Erythroblast (primary cell): ENCODE measurements at regions not wholly inside any gene's neighbourhood (a gene's known extent, or its start where the extent isn't known, plus 50 kb on each side); places are given as distances from the start of the nearest gene placed in this dataset.

Experiments used
- DNase-seq, 2 experiments: peaks; one replicate each; lab custom pipeline; 2025; lab: John Stamatoyannopoulos, UW
- GATA1 ChIP-seq: IDR thresholded peaks from 2 replicates; pipeline ENCODE4 v1.6.1; 2011; ENCODE audit warnings: low read depth, mild to moderate bottlenecking, control low read depth, low read length, moderate library complexity
- POLR2A ChIP-seq: IDR thresholded peaks from 2 replicates; pipeline ENCODE4 v1.6.1; 2011; ENCODE audit warnings: mild to moderate bottlenecking, low read length

DNA sequence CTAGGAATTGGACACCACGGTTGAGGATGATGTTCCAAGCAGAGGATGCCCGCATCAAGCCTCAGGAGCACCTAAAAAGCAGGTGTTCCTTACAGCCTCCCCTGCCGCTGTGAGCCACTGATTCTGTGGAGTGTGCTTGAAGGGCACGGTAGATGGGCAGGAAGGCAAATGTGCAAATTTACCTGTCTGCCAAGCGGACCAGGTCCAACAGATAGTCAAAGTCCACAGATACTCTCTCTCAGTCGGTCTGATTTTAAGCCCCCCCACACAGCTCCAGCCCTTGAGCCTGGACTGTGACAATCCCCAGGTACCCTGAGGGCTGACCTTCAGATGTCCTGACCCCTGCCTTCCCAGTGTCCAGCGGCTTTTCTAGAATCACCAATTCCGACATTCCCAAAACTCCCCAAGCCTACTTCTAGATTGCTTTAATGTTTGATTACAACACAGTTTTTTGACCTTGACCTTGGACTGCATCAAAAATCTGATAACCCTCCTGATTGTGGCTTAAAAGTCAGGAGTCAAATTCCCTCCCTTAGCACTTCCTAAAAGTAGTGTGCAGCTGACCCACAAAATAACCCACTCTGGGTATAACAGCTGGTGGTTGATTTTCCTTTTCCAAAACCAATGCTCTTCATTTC lies 208.8 kb upstream of the NCKAP5 start:
- DNase-seq: no peak

DNA sequence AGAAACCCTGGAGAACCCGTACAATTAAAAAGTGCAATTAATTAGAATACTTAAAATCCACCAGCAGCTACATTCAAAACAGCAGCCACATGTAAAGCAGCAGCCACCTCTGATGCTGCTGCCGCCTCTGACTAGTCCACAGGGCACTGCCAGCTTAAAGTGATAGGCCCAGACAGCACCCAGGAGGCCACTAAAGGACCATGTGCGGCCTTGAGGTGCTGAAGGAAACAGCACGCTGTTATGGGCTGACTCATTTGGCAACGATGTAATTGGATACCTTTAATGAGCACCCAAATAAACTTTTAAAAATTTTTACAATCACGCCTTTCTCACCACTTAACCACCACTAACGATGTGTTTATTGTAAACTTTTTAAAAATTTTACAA lies 209.3 kb upstream of the NCKAP5 start:
- no peak for DNase-seq
- TF ChIP-seq POLR2A (no peak), GATA1 (no peak)

More for the DNA sequence above, 208.8 kb upstream of the NCKAP5 start:
- TF ChIP-seq POLR2A (no peak), GATA1 (no peak)

DNA sequence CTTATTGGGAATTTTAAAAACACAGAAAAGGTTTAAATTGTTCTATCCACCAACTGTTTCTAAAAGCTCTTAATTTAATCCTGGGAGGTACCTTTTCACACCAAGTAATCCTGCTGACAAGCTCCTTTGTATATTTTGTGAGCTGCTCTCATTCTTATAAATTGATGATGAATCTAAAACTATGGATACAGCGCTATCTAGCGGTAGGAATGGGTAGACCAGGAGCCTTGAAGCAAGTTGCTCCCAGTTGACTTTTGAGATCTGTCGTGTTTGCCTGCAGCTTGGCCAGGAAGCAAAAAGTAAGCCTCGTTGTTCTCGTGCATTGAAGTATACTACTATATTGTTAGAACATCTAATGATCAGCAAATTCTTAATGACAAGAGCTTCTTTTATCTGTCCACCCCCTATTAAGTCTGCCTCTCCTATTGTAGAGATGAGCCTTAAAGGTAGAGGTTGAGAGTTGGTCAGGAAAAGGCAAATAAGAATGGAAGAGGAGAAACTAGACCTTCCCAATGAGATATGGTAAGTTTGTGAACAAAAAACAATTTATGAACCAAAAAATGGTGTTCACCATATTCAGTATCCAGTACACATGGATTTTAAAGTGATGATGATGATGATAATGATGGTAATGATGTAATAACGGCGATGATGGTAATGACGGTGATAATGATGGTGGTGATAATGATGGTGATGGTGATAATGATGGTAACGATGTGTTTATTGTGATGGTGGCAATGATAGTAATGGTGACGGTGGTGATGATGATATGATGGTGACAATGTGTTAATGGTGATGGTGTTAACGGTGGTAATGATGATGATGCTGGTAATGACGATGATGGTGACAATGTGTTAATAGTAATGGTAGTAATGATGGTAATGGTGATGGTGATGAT lies 212.1 kb upstream of the NCKAP5 start:
- peak; percentile 38 to 66 for DNase-seq
- TF ChIP-seq POLR2A: no peak
- no peak for TF ChIP-seq GATA1

DNA sequence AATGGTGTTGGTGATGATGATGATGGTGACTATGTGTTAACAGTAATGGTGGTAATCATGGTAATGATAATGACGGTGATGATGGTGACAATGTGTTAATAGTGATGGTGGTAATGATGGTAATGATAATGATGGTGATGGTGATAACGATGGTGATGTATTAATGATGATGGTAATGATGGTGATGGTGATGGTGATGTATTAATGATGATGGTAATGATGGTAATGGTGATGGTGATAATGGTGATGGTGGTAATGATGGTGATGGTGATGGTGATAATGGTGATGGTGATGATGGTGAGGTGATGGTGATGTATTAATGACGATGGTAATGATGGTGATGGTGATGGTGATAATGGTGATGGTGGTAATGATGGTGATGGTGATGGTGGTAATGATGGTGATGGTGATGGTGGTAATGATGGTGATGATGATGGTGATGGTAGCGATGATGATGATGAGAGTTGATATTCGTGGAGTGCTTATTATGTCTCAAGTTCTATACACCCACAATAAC lies 212.8 kb upstream of the NCKAP5 start:
- no peak for DNase-seq
- no peak for TF ChIP-seq POLR2A
- no peak for TF ChIP-seq GATA1

DNA sequence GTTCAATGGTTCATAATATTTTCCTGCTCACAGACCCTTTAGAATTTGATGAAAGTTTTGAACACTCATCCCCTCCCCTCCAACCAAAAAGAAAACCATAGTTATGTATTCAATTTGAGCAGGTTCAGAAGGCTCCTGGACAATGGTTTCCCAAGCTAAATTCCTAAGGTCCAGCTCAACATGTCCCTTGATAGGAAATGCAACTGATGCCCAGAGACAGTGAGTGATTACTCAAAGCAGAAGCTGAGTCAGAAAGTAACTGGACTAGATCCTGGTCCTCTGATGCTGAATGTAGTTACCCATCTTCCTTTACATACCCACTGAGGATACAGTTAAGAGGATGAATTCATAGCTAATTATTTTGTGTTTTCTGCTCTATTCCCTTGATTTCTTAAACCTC lies 218.9 kb upstream of the NCKAP5 start:
- no peak for DNase-seq
- TF ChIP-seq POLR2A (no peak), GATA1 (no peak)

DNA sequence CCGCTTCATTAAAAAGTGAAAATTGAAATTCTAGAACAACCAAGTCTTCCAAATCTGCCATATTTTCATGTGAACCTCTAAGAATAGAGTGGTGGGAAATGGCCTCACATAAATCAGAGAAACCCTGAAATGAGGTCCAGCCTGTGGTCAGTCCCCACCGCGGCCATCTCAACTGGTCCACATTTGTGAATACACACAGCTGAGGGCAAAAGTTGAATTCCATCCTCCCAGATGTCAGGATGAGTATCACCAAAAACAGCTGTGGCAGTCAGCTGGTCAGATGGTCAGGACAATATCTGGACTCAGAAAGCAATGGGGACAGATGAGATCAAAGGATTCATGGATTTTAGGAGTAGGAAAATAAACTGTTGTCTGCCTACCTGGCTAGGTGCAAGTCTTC lies 219.4 kb upstream of the NCKAP5 start:
- TF ChIP-seq GATA1: no peak
- no peak for TF ChIP-seq POLR2A

DNA sequence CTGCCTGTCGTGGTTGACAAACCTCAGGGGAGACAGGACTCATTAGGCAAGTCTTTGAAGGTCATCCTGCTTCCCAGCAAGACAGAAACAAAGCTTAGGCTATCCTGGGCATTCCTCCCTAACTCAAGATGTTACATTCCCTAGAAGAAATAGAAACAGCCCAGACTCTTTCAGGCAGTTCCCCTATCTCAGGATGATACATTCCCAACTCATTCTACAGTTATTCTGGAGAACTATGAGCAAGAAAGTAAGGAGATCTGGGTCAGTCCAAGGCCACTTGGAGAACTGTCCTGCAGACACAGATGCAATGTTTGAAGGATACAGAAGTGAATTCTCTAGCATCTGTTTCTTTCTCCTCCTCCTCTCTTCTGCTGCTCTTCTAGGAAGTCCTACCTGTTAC lies 220.1 kb upstream of the NCKAP5 start:
- DNase-seq: no peak
- TF ChIP-seq POLR2A (no peak), GATA1 (no peak)

More for the DNA sequence above, 219.4 kb upstream of the NCKAP5 start:
- no peak for DNase-seq

DNA sequence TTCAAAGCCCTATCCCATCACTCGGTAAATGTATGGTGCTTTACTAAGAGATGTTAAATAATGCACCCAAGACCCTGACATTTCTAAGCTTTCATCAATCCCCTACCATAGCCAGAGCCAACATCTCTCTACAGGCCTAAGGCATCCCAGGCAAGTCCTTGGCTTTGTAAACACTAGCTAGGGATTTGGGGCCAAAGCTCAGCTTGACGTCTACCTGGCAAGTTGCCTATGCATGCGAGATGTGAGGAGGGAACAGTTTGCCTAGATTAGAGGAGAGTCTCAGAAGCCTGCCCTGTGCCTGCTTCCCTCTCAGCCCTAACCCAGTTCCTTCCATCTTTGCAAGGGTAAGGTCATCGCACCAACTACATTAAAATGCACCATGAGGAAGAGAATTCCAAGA lies 221.5 kb upstream of the NCKAP5 start:
- no peak for DNase-seq
- TF ChIP-seq POLR2A (no peak), GATA1 (no peak)

DNA sequence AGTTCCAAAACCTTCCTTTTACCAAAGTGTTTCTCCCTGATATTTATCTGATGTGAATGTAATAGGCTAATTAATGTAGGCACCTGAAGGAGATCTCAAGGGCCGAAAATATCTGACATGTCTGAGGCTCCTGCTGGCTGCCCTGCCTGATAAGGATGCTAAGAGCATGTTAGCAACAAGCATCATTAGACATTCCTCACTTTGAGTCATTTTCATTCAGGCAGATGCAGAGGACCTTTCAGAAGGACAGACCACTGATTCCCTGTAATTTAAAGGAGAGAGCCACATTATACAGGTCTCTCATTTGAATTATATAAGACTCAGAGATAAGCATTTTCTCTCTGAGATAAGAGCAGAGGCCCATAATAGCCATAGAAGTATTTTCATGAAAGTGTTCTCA lies 222.4 kb upstream of the NCKAP5 start:
- no peak for DNase-seq
- no peak for TF ChIP-seq GATA1
- TF ChIP-seq POLR2A: no peak

DNA sequence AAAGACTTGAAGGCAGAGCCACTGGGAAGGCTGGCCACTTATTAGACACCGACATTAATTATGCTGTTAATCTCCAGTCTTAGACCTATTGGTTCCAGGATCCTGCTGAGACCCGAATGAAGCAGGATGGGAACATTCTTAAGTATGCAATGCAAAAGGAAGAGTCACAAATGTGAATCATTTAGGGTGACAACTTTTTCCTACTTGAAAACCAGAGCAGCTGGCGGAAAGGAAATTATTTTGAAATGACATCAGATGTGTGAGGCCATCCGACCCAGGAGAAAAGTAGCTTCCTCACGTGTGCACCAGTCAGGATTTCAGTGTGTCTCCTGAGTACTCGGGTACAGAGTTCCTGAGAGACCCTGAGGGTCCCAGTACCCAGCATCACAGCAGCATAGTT lies 222.9 kb upstream of the NCKAP5 start:
- TF ChIP-seq GATA1 (no peak), POLR2A (no peak)
- no peak for DNase-seq

DNA sequence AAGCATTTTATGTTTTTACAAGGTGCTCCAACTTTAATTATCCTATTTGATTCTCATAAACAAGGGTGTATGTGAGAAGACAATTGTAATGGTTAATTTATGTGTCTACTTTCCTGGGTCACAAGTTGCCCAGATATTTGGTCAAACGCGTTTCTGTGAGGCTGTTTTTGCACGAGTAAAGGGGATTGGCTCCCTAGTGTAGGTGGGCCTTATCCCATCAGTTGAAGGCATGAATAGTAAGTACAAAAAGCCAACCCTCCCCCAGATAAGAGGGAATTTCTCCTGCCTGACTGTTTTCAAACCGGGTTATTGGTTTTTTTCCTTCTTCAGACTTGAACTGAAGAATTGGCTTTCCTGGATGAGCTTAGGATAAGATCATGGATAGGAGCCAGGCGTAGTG lies 224.0 kb upstream of the NCKAP5 start:
- TF ChIP-seq POLR2A: no peak
- no peak for DNase-seq

DNA sequence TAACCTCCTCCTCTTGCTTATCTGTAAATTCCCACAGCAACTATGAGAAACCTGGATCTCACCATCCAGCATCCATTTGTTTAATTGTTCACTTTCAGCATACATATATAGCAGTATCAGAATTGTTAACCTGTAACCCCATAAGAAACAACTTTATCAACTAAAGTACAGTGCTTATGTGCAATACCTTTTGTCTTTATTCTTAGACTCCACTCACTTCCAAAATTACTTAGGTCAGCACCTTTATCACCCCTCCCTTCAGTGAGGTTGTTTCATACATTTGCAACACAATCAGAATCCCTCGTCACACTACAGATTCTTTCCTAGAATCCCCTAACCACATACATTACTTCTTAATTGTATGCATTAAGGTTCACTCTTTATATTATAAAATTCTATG lies 225.9 kb upstream of the NCKAP5 start:
- DNase-seq: no peak
- TF ChIP-seq POLR2A: no peak
- TF ChIP-seq GATA1: no peak

DNA sequence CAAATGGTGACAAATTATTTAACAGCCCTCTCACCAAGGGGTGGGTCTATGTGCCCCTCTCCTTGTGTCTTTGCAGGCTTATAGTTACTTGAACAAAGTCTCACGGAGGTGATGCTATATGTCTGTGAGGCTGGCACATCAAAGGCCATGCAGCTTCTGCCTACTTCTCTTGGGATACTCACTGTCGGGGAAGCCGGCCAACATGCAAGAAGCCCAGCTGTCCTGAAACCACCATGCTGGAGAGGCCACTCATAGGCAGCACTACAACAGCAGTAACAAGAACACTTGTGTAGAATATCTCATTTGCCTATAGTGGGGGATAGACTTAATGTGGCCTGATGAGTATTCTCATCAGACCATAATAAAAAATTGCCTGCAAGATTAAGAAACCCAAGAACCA lies 233.7 kb upstream of the NCKAP5 start:
- TF ChIP-seq GATA1 (no peak), POLR2A (no peak)
- no peak for DNase-seq

DNA sequence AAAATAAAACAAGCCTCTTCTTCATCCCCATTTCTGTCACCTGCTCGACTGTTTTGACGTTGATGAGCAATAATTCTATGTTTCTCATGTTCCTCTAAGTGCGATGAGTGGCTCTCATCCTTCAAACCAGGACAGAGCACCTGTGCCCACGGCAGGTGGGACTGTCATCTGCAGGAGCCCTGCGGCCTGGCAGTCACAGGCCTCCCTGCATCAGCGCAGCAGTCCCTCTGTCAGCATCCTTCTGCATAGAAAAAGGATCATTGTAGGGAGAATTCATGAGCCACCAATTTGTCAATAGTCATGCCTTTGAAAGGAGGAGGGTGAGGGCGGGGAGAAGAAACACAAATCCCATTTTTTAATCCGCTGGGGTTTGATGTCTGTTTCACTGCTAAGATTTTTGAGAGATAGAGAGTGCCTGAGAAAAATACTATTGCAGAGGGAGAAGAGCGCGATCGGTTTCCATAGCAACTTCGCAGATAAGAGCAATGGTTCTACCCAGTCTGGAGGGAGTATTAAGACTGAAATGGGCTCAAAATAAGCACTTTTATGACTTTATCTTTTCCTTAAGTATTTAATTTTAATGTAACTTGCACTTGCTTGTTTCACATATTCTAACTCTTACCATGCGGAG lies 234.3 kb upstream of the NCKAP5 start:
- no peak for DNase-seq
- TF ChIP-seq GATA1 (no peak), POLR2A (no peak)

DNA sequence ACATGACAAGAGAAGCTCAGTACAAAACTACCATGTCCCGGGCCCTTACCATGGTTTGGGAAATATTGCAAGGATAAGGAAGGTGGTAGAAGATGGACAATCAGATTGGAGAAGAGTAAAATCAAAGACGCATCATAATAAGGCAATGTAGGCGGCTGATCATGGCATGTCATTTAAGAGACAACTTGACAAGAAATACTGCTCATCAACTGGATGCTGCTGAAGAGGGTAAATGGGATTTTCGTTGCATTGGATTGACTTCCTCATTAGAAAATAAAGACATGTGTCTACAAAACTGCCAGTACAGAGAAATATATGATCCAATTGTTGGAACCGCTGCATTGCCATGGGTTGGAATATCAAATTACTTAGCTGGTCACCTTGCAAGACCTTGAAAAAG lies 238.3 kb upstream of the NCKAP5 start:
- TF ChIP-seq GATA1 (no peak), POLR2A (no peak)
- DNase-seq: no peak
